HG02943 (cell line): ENCODE measurements at regions not wholly inside any gene's neighbourhood (a gene's known extent, or its start where the extent isn't known, plus 50 kb on each side); places are given as distances from the start of the nearest gene placed in this dataset.
"Not testable (repeated sequence)": the region's sequence is repeated elsewhere in the genome, so short reads cannot be mapped to it uniquely, and the experiment has no call there.

Source experiments
- ATAC-seq: cut with Tn5 transposase; IDR thresholded peaks from one replicate; pipeline ENCODE4 v1.9.1; 2021; ENCODE audit warnings: mild to moderate bottlenecking, low read depth, moderate library complexity; ENCODE audit not compliant: unreplicated experiment

DNA sequence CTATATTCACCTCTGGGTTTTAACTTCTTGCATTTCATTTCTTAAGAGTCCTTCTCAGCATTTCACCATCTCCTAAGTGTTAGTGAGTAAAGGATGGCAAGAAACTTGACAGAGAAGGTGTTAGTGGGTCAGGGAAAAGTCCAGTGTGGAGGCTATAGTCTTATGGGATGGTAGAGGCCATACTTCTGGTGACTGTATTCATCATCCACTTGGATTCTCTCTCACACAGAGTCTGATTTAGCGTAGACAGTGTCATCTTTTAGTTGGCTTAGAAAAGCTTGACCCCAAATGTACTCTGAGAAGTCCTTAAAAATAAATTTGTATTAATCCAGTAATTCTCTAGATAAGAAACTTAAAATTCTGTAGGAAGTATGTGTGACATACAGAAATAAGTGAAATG is 232.4 kb upstream of the FBXO33 start:
- ATAC-seq, result no peak

DNA sequence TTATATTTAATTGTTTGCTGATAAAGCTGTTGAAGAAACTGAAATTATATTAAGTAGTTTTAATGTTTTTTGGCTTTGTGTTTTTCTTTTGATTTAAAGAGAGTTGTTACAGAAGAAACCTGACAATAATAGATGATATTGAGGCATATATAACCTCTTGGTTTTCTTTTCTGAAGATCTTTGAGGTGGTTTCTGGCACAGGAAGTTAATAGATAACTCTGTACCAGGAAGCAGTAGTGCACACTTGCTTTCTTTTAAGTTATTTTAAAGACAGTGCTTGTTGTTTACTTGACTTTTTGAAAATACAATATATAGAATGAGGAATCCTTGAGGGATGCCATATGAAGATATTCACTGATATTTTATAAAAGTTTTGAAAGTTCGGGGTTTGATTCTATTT is 209.0 kb upstream of the FBXO33 start:
- peak; percentile 97 for ATAC-seq

DNA sequence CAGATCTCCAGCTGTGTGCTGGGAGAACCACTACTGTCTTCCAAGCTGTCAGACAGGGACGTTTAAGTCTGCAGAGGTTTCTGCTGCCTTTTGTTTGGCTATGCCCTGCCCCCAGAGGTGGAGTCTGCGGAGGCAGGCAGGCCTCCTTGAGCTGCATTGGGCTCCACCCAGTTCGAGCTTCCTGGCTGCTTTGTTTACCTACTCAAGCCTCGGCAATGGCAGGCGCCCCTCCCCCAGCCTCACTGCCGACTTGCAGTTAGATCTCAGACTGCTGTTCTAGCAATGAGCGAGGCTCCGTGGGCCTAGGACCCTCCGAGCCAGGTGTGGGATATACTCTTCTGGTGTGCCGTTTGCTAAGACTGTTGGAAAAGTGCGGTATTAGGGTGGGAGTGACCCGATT is 206.8 kb upstream of the FBXO33 start:
- ATAC-seq, result not testable (repeated sequence)

DNA sequence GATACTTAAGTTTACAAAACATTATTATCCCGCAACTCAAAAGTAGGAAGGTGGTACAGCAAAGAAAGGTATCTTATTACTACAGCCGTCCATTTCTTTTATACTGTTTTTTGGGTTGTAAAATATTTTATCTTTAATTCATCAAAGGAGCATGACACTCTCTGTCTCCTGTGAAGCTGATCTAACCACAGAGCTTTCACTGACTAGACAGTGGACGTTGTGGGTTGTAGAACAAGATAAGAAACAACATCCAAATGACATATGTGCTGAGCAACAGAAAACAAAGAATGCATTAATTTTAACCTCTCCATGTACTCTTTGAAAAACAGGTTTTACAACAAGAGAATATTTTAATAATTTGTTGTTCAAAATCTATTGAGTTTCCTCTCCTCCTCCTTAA is 195.9 kb upstream of the FBXO33 start:
- no peak for ATAC-seq

DNA sequence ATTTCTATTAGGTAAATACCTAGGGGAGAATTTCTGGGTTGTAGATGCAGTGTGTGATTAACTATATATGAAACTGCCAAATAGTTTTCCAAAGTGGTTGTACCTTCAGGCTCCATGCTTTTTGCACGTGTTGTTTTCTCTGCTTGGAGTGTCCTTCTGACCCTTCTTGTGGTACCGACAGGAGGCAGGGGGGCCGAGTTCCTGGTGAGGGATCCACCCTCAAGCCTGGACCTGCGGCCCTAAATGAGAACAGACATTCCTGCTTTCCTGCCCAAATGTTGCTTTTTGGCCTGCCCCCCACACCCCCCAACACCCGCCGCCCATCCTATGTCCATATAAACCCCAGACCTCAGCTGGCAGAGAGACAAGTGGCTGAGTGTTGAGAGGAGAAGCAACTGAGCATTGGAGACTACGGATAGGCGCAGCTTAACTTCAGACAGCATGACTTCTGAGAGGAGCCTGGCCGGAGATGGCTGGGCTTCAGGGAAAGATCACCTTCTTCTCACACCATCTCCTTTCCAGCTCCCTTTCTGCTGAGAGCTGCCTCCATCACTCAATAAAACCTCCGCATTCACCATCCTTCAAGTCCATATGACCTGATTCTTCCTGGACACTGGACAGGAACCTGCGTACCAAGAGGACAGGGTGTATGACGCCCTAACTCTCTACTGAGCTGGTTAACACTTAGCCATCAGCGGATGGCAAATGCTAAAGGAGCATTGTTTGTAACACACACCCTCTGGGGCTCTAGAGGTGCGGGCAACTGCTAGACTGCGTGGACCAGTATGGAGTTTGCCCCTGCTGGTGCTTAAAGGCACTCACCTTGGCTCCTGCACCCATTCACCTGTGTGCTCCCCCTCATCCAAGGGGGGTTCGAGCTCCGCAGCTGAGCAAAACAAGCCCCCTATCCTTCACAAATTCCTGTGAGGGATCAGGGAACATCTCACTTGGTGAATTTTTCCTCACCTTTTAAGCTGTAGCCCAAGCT is 194.7 kb upstream of the FBXO33 start:
- ATAC-seq, result no peak

DNA sequence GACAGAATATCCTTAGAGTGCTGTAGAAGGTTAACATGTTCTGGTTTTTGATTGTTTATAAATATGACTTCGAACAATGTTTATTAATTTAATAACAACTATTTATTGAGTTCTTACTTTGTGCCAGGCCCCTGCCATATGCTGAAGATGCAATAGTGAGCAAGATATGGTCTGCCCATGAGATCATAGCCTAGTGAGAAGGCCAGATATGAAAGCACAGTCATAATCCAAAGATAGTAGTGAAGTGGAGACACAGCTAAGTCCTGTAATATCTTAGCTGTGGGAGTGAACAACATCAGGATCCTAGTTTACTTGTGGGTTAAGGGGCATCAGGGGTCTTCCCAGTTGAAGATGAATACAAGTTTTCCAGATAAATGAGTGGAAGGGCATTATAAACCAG is 189.4 kb upstream of the FBXO33 start:
- ATAC-seq, result no peak

DNA sequence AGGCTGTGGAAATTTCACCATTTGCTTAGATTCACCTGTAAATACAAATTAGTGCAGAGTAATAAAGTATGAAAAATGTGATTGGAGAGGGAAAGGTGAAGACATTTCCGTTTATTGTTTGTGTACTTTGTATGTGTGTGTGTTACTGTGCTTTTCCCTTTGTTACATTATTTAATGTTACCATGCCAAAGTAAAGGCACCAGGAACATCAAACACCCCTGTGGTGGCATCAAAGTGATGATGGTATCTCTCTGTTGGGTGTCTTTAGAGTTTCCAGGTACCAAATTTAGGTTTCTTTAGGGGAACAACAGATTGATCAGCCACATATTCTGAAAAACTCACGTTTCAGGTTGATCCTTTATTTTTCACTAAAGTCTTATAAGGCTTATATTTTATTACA is 189.0 kb upstream of the FBXO33 start:
- no peak for ATAC-seq

DNA sequence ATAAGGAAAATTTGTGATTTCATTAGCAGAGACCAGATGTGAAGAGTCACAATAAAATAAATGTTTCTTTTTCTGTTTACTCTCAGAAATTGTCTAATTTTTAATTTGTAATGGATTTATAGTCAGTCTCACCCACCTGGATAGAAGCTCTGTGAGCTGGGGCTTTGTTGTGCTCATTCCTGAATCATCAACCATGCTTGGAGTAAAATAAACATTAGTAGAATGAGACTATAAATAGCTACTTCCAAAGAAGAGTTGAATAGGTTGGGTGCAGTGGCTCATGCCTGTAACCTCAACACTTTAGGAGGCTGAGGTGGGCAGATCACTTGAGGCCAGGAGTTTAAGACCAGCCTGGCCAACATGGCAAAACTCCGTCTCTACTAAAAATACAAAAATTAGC is 185.3 kb upstream of the FBXO33 start:
- ATAC-seq, result no peak

DNA sequence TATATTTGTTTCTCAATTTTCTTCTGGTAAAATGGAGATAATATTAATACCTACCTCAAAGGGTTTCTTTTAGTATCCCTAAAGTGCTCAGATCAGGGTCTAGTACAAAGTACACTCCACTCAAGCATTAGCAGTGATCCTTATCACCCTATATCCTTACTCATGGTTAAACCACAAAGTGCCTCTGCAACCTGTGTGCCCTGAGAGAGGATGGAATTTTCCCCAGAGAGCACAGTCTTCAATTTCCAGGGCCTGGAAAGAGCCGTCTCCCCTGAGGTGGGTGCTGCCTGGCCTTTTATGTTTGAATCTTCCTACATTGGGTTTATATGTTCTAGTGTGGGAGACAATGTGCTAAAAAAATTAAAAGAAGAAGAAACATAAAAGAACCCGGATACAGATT is 183.1 kb upstream of the FBXO33 start:
- no peak for ATAC-seq

DNA sequence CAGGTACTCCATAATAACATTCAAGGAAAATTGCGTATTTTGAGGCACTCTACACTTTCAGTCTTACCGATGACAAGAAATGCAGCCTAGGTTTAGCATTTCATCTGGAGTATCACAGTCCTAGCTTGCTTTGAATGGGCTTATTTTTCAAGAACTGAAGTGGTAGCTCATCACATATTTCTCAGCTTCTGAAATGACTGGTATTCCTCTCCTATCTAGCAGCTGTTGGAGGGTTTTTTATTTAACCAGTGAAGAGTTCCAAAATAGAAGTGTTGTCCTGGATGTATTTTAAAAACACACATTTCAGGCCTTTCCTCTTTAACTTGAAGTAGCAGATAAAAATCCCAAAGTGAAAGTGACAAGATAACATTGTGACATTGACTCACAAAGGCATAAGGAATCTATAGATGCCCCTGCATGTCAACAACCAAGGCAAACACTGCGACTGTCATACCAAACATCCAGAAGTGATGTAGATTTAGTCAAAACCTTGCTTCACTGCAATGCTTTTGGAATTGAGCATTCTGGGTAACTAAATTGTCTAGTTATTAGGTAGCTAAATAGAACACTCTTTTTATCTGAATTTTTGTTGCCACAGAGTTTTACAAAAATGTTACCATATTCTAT is 182.2 kb upstream of the FBXO33 start:
- ATAC-seq, result no peak

DNA sequence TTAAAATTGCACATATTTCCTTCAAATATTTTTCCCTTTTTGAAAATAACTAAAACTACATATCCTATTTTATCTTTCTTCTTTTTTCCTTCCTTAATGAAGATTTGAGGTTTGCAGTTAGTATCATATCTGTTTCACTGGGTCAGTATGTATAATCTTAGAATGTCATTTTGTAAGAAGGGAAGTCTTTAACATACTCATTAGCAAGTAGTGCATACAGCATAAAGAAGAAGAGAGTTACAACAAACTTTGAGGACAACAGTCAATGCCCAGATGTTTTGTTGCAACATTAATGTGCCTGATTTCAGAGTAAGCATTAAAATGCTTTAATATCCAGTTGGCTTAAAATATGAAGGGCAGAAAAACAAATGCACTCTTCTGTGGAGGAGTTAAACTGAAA is 176.9 kb upstream of the FBXO33 start:
- no peak for ATAC-seq

DNA sequence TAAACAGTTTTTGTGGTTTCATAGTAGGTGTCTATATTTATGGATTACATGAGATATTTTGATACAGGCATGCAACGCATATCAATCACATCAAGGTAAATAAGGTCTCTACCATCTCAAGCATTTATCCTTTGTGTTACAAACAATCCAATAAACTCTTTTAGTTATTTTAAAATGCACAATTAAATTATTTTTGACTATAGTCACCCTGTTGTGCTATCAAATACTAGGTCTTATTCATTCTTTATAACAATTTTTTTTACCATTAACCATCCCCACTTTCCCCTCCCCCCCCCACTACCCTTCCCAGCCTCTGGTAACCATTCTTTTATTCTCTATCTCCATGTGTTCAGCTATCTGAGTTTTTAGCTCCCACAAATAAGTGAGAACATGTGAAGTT is 175.7 kb upstream of the FBXO33 start:
- no peak for ATAC-seq

DNA sequence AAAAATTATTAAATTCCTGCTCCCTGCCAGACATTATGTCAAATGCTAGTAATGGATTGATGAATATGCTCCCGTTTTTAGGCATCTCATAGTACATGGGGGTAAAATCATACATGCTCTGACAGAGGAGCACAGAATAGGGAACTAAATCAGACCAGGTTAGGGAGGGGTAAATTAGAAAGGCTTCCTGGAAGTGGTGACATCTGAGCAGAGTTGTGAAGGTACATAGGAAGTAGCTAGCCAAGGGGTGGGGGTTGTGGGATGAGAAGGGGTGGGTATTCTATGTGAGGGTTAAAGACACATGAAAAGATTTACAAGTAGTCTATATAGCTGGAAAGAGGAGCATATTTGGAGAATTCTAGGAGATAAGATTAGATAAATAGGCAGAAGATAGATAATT is 171.7 kb upstream of the FBXO33 start:
- no peak for ATAC-seq

DNA sequence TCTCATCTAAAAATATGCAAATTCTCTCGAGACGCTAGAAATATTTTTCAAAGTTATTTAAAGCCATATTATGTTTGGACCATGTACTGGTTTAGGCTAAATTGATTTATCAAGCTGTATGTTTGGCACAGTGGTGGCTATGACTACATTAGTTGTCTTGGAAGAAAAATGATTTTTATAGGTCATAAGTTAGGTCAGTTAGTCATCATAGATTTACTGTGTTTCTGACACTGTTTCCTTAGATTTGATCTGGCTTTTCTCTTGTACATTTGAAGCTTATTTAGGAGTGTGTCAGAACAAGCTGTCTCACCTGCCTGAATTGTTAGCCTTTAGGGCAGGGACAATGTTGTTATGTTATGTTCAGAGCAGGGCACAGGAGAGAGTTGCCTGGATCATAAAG is 161.1 kb upstream of the FBXO33 start:
- no peak for ATAC-seq

DNA sequence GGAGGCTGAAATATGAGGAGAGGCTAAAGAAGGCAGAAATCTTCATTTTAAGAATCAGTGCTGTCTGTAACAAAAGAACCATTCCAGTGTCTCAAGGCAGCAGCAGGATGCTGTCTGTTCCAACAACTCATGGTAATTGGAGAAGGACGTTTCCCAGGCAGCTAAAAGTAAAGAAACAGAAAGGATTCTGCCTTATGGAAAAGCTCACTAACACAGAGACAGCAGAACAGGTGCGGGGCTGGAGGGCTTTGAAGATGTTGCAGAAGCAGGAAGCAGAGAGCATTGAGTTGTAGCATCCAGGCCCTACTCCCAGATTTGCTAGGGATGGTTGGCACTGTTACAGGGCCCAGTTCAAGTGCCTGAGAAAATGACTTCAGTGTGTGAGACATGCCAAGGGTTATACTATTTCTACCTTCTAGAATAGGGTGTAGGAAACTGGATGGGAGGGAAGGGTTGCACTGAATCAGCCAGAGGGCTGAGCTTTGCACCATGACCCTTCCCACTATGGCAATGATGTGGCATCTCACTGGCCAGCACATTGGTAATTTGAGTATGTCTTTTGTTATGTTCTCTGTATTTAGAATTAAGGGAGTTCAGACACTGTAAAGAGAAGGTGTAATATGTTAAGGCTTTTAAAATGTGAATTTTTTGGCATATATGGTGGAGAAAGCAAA is 160.0 kb upstream of the FBXO33 start:
- no peak for ATAC-seq

DNA sequence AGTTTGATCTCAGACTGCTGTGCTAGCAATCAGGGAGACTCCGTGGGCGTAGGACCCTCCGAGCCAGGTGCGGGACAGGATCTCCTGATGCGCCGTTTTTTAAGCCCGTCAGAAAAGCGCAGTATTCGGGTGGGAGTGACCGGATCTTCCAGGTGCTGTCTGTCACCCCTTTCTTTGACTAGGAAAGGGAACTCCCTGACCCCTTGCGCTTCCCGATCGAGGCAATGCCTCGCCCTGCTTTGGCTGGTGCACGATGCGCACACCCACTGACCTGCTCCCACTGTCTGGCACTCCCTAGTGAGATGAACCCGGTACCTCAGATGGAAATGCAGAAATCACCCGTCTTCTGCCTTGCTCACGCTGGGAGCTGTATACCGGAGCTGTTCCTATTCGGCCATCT is 157.6 kb upstream of the FBXO33 start:
- ATAC-seq, result not testable (repeated sequence)

DNA sequence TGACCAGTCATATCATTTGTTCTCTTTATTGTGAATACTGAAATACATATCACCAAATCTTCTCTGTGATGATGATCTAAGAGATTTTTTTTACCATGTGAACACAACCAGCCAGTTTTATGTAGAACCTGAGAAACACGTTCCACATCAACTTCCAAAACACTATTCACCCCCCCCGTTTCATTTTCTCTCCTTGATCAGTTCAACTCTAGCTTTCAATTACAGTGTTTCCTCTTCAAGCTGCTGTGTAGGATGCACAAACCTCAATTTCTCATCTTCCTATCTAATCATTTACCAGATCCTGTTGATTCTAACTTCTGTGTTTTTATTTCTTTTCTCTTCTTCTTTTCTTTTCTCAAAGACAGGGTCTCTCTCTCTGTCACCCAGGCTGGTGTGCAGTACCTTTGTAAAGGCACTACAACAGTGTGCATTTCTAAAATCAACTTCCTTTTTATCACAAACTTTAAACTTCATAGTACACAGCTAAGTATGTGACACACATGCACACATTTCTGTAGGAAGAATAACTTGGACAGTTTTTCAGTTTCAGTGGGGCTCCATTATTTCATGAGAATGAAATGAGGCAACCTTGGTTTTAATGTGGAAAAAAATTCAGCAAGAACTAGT is 149.9 kb upstream of the FBXO33 start:
- ATAC-seq, result no peak

DNA sequence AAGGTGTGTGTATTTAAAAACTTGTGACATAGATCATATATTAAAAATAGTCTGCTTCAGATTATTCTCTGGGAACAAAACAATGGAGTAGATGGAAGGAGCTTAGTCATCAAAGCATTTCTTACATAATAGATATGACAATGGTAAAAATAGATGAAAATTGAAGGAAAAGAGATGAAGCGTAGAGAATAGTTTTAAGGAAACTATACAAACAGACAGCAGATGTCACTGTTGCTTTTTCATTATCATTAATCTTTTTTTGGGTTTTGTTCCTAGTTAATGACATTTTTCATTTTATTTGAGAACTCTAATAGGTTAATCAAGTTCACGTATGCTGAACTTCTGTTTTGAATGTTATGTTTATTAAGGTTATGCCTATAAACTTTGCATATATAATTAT is 149.2 kb upstream of the FBXO33 start:
- ATAC-seq, result no peak

DNA sequence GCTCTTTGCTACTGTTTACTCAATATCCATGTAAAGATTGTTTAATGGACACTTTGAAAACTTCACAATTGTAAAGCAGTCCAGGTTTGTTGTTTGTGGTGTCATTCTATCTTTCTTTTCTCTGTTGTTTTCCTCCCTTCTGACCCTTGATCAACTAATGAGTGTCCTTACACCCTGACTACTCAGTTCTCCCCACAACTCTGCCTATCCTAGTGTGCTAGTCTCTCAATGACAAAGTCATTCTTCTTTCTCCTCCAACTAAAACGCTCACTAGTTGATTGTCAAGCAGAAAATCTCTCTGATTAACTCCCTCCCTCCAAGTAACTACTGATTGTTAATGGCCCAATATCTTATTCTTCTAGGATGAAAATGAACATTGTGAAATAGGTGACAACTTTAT is 148.5 kb upstream of the FBXO33 start:
- no peak for ATAC-seq

DNA sequence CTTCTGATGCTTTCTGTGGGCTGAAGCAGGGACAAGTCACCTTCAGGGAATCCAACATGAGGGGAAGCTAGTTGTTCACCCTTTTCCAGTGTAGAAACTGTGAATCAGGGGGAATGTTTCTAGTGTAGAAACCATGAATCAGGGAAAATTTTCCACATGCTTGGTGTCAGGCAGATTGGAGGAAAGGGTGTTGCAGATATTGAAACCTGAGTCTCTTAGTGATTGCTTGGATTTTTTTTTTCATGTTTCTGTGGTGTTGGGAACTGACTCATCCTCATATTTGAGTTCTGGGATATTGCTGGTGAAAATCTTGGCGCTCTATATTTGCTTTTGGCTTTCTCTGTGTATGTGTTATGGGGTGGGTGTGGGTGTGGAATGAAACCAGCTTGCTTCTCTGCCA is 144.5 kb upstream of the FBXO33 start:
- ATAC-seq, result no peak

DNA sequence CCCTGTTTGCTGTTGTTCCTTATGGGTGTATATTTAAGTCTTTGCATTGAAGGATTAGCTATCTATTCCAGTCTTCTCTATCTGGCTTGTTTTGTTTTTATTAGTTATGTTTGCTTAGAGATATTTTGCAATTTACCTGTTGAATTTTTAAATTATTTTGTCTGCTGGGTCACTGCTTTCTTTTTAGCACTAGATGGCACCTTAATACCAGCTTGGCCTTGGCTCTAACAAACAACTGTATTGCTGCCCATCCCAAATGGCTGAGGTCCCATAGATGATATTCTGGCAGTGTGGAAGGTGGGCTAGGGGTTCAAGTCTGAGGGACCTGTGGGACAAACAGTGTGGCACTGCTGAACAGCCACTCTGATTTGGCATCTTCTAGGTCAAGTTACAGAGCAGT is 144.0 kb upstream of the FBXO33 start:
- ATAC-seq, result no peak
